Activated naive CD4-positive, alpha-beta T cell treated with anti-CD3 and anti-CD28 coated beads, Interleukin-2, amount 10 ng/mL, durations not matched to agents 7 days and 5 days (primary cell): ENCODE measurements at regions not wholly inside any gene's neighbourhood (a gene's known extent, or its start where the extent isn't known, plus 50 kb on each side); places are given as distances from the start of the nearest gene placed in this dataset.

Experiments
- CTCF ChIA-PET: fragments of 350-600 bp; sonication (Branson Sonifier 250); formaldehyde crosslinking; loops from one replicate; lab custom pipeline; 2021; ENCODE audit warnings: antibody characterized with exemption; lab: Charles Lee
- DNase-seq: peaks from one replicate; pipeline ENCODE4 v3.0.0-alpha.2; 2020
- H3K27ac Mint-ChIP-seq: one replicate; pipeline ENCODE4 v1.8.0; 2021; ENCODE audit warnings: mild to moderate bottlenecking, moderate library complexity, mixed read lengths
- H3K27me3 Mint-ChIP-seq: one replicate; pipeline ENCODE4 v1.8.0; 2021; ENCODE audit warnings: mild to moderate bottlenecking, mixed read lengths
- H3K36me3 Mint-ChIP-seq: one replicate; pipeline ENCODE4 v1.8.0; 2021; ENCODE audit warnings: mixed read lengths
- H3K4me1 Mint-ChIP-seq: one replicate; pipeline ENCODE4 v1.8.0; 2021; ENCODE audit warnings: mixed read lengths
- H3K4me3 Mint-ChIP-seq: one replicate; pipeline ENCODE4 v1.8.0; 2021; ENCODE audit warnings: mild to moderate bottlenecking, moderate library complexity, mixed read lengths
- H3K9me3 Mint-ChIP-seq: one replicate; pipeline ENCODE4 v1.8.0; 2021; ENCODE audit warnings: mixed read lengths

- H3K4me1 Mint-ChIP-seq = no peaks in the 10 kb centered on the region
- H3K4me3 Mint-ChIP-seq = no peak overlapping the region
- no peaks in the 10 kb centered on the region for H3K36me3 Mint-ChIP-seq
- H3K27me3 Mint-ChIP-seq = peaks cover 4% of the 10 kb centered on the region
- CTCF ChIA-PET = no interaction called here
- DNase-seq = no peak
- peaks cover under 1% of the 10 kb centered on the region for H3K9me3 Mint-ChIP-seq
- H3K27ac Mint-ChIP-seq = no peak overlapping the region
Measured at GRCh38 chr5:67607958-67608357, 411.4 kb upstream of the CD180 start.

DNA sequence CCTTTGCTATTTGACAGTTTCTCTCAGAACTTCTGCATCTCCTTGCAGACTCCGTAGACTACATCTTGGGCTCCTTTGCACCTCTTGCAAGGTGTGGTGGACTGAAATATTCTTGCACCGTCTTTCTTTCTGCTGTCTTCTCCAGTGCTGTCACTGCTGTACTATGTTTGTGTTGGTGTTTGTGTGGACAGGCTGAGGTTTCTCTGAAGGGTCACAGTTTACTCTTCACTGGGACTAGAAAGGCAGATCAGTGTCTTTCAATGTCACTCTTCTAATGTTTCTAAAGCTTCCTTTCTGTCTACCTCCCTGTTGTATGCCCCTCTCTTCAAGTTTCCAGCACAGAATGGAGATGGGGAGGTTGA, 410.0 kb upstream of the CD180 start:
- no peaks in the 10 kb centered on the region for H3K36me3 Mint-ChIP-seq
- no peak overlapping the region for H3K4me3 Mint-ChIP-seq
- H3K27me3 Mint-ChIP-seq = no peaks in the 10 kb centered on the region
- H3K4me1 Mint-ChIP-seq = no peaks in the 10 kb centered on the region
- no peak for DNase-seq
- CTCF ChIA-PET = interaction anchor here (0.6 kb wide), 1 partner anchor 710 kb away, joined by 3 read pairs; no protein-coding TSS in a partner anchor
- H3K27ac Mint-ChIP-seq = no peak overlapping the region
- peaks cover 4% of the 10 kb centered on the region for H3K9me3 Mint-ChIP-seq

DNA sequence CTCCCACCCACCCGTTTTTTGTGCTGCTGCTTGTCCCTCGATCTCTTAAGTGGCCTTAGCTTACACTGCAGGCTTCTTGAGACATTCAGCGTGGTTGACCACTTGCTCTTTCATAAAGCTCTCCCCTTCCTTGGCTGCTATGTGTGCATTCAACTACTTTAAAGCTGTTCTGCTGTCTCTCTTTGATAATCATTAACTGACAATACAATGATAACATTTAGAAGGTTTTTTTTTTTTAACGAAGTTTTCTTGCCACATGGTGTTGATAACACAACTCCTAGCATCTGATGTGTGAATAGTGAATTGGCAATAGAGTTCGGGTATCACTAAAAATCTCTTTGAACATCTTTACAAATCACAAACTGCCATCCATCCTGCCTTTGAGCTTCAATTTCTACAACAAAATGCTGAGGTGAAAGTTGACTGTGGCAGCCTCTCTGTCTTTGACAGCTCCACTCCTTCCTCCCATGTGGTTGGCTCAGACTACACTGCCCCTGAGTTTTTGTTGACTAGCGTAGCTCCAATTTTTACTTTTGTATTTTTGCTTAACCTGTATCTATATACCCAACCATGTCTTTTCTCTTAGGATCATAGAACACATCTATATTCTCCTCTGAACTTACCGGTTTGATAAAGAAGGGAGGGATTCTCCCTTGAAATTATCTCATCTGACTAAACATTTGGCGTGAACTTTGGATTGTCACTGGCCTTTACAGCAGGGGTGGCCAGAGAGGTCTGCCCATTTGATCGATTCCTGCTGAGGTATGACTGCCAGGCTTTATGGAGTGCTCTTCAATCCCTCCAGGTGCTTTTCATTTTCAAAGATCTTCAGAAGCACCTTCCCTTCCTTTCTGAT, 409.4 kb upstream of the CD180 start:
- no peaks in the 10 kb centered on the region for H3K36me3 Mint-ChIP-seq
- CTCF ChIA-PET = no interaction called here

DNA sequence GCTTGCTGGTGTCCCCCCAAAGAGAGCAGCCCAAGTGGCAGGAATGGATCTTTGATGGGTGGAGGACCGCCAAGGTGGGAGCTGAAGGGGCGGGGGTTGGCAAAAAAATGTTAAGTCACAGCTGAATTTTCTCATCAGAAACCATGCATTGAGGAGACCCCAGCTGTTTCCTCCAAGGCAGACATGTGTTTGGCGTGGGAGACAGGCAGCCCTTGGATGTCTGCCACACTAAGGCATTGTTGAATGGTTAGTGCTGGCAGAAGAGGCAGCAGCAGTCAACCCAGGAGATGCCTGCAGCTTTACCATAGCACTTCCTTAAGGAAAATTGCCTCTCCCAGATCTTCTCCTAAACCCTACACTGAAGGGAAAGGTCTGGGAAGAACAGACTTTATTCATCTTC, 394.9 kb upstream of the CD180 start:
- H3K4me3 Mint-ChIP-seq = no peak overlapping the region
- CTCF ChIA-PET = no interaction called here
- peaks cover 4% of the 10 kb centered on the region for H3K9me3 Mint-ChIP-seq
- no peak for DNase-seq
- H3K27me3 Mint-ChIP-seq = no peaks in the 10 kb centered on the region
- H3K36me3 Mint-ChIP-seq = no peaks in the 10 kb centered on the region
- H3K4me1 Mint-ChIP-seq = no peaks in the 10 kb centered on the region
- H3K27ac Mint-ChIP-seq = no peak overlapping the region

More for the DNA sequence above, 409.4 kb upstream of the CD180 start:
- DNase-seq = no peak
- Mint-ChIP-seq H3K4me3 (no peak overlapping the region), H3K27me3 (no peaks in the 10 kb centered on the region), H3K27ac (no peak overlapping the region), H3K9me3 (peaks cover 4% of the 10 kb centered on the region), H3K4me1 (no peaks in the 10 kb centered on the region)

DNA sequence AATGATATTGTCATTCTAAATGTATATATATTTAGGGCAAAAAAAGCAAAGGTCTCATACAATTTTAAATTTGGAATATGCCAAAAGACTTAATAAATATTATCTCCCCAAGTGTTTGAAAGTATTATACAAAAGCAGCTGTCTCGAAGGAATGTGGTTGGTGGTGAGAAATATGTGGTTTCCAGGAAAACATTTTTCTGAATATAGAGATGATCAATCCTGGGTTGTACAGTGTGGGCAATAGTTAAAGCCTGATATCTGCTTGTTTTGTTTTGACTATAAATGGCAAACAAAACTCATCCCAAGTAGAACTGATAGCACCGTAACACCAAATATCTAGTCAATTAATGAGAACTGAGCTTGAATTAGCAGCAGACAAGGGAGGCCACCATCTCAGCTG, 391.8 kb upstream of the CD180 start:
- Mint-ChIP-seq H3K36me3 (no peaks in the 10 kb centered on the region), H3K27ac (no peak overlapping the region), H3K4me3 (no peak overlapping the region), H3K4me1 (no peaks in the 10 kb centered on the region), H3K27me3 (no peaks in the 10 kb centered on the region), H3K9me3 (peaks cover 2% of the 10 kb centered on the region)
- CTCF ChIA-PET = no interaction called here
- DNase-seq = no peak

DNA sequence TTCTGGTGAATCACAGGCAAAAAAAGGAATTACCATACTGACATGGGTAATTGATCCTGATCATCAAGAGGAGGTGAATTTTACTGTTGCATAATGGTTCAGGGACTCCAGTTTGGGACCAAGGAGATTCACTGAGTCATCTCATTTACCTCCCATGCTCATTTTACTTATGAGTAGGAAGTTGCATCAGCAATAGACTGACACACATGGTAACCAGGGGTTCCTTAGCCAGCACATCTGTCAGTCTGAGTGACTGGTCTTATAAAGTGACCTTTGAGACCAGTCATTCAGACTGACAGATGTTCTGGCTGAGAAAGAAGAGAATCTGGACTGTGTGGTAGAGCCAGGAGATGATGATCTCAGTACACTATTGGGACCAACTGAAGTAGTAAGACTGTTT, 384.6 kb upstream of the CD180 start:
- CTCF ChIA-PET = no interaction called here
- Mint-ChIP-seq H3K9me3 (no peaks in the 10 kb centered on the region), H3K4me1 (no peaks in the 10 kb centered on the region), H3K27ac (no peak overlapping the region), H3K36me3 (no peaks in the 10 kb centered on the region), H3K4me3 (no peak overlapping the region), H3K27me3 (peaks cover 4% of the 10 kb centered on the region)
- DNase-seq = no peak

- Mint-ChIP-seq H3K4me1 (no peaks in the 10 kb centered on the region), H3K9me3 (peaks cover 2% of the 10 kb centered on the region), H3K4me3 (no peak overlapping the region), H3K36me3 (no peaks in the 10 kb centered on the region), H3K27ac (no peak overlapping the region), H3K27me3 (peaks cover 9% of the 10 kb centered on the region)
- DNase-seq = no peak
- CTCF ChIA-PET = no interaction called here
Measured at GRCh38 chr5:67578011-67578410, 381.4 kb upstream of the CD180 start.

- Mint-ChIP-seq H3K36me3 (no peaks in the 10 kb centered on the region), H3K9me3 (peaks cover 2% of the 10 kb centered on the region), H3K27ac (no peak overlapping the region), H3K4me3 (no peak overlapping the region), H3K4me1 (no peaks in the 10 kb centered on the region), H3K27me3 (peaks cover 9% of the 10 kb centered on the region)
- DNase-seq = no peak
- CTCF ChIA-PET = no interaction called here
Measured at GRCh38 chr5:67577424-67577823, 380.8 kb upstream of the CD180 start.

DNA sequence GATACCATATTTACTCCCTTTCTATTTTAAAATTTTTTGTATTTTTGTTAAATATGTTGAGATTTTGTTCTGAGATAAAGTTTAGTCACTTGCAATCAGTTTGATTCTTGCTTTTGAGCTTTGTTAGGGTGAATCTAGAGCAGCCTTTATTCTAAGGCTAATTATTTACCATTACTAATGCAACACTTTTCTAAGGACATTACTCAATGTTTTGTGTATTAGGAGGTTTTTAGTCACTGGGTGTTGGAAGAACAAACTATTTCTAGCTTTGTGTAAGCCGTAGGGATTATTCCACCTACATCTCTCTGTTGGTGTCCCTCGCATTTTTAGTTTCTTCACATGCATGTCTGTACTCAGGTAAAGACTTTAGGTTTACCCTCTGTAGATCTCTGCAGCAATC, 379.5 kb upstream of the CD180 start:
- Mint-ChIP-seq H3K9me3 (peaks cover 2% of the 10 kb centered on the region), H3K27me3 (peaks cover 9% of the 10 kb centered on the region), H3K36me3 (no peaks in the 10 kb centered on the region), H3K27ac (no peak overlapping the region), H3K4me1 (no peaks in the 10 kb centered on the region), H3K4me3 (no peak overlapping the region)
- CTCF ChIA-PET = no interaction called here
- DNase-seq = no peak

GRCh38 chr5:67575087-67575486, 378.5 kb upstream of the CD180 start:
- Mint-ChIP-seq H3K27ac (no peak overlapping the region), H3K4me1 (no peaks in the 10 kb centered on the region)

DNA sequence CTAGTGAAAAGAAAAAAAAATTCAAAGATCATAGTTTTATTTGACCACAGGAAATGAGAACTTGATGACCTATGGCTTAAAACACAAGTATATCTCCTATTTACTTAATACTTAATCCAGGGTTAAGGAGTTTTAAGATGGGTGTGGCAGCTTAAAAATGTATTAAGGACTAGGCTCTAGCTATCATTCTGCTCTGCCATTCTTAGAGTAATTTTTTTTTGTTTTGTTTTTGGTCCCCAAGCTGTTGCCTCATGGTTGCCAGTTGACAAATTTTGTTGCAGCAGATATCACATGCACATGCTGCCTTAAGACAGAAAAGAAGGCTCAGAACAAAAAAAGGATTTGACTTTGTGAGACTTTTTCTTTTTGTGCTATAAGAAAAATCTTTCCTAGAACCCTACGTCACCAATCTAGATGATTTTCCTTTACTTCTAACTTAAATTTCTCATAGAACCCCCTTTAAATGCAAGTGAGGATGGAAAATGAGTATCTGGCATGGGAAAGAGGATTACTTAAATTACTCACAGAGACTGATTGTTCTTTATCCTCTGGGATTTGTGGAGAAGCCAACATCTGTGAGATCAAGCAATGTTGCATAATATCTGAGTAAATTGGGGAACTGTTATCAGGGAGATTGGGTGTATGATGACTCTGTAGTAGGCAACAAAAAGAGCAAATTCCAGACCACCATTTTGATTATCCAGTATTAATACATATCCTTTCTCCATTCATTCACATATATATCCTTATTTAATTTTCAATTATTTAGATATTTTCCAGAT, 364.7 kb upstream of the CD180 start:
- H3K4me3 Mint-ChIP-seq = no peak overlapping the region
- H3K27me3 Mint-ChIP-seq = no peaks in the 10 kb centered on the region
- no peak overlapping the region for H3K27ac Mint-ChIP-seq
- CTCF ChIA-PET = no interaction called here
- H3K4me1 Mint-ChIP-seq = no peaks in the 10 kb centered on the region
- H3K9me3 Mint-ChIP-seq = peaks cover 6% of the 10 kb centered on the region
- DNase-seq = no peak
- no peaks in the 10 kb centered on the region for H3K36me3 Mint-ChIP-seq

More at GRCh38 chr5:67575087-67575486, 378.5 kb upstream of the CD180 start:
- CTCF ChIA-PET = no interaction called here
- H3K36me3 Mint-ChIP-seq = no peaks in the 10 kb centered on the region
- H3K27me3 Mint-ChIP-seq = peaks cover 9% of the 10 kb centered on the region
- DNase-seq = no peak
- H3K4me3 Mint-ChIP-seq = no peak overlapping the region
- peaks cover 2% of the 10 kb centered on the region for H3K9me3 Mint-ChIP-seq

DNA sequence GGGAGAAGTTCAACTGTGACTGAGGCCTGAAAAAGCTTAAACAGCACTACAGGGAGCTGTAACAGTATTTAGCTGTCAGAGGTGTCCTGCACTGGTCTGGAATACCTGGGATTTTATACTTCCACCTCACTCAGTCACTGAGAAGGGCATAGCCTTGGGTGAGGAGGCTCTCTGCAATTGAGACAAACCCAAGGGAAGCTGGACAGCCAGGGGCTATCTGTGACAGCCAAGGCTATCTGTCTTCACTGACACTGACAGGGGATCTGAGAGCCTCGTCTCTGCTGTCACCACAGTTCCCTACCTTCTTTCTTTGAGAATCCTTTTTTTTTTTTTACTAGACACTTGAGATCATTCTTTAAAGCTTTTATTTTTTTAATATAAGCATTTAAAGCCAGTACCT, 356.2 kb upstream of the CD180 start:
- H3K27me3 Mint-ChIP-seq = no peaks in the 10 kb centered on the region
- peaks cover 8% of the 10 kb centered on the region for H3K4me1 Mint-ChIP-seq
- H3K4me3 Mint-ChIP-seq = no peak overlapping the region
- no peaks in the 10 kb centered on the region for H3K36me3 Mint-ChIP-seq
- no peak overlapping the region for H3K27ac Mint-ChIP-seq
- no peak for DNase-seq
- CTCF ChIA-PET = no interaction called here
- no peaks in the 10 kb centered on the region for H3K9me3 Mint-ChIP-seq

GRCh38 chr5:67549947-67550346, 353.3 kb upstream of the CD180 start:
- DNase-seq = no peak
- no peaks in the 10 kb centered on the region for H3K27me3 Mint-ChIP-seq
- no peaks in the 10 kb centered on the region for H3K9me3 Mint-ChIP-seq
- no peaks in the 10 kb centered on the region for H3K36me3 Mint-ChIP-seq
- no peak overlapping the region for H3K27ac Mint-ChIP-seq
- peaks cover 10% of the 10 kb centered on the region for H3K4me1 Mint-ChIP-seq
- CTCF ChIA-PET = no interaction called here
- H3K4me3 Mint-ChIP-seq = no peak overlapping the region

- H3K36me3 Mint-ChIP-seq = no peaks in the 10 kb centered on the region
- H3K27me3 Mint-ChIP-seq = no peaks in the 10 kb centered on the region
- CTCF ChIA-PET = no interaction called here
- peaks cover 10% of the 10 kb centered on the region for H3K4me1 Mint-ChIP-seq
- no peaks in the 10 kb centered on the region for H3K9me3 Mint-ChIP-seq
- no peak for DNase-seq
- H3K27ac Mint-ChIP-seq = no peak overlapping the region
- H3K4me3 Mint-ChIP-seq = no peak overlapping the region
Measured at GRCh38 chr5:67549296-67549618, 352.7 kb upstream of the CD180 start.
